HEK293T (cell line): ENCODE measurements at regions not wholly inside any gene's neighbourhood (a gene's known extent, or its start where the extent isn't known, plus 50 kb on each side); places are given as distances from the start of the nearest gene placed in this dataset.

ENCODE experiments used
- CTCF ChIA-PET: fragments of 350-600 bp; formaldehyde crosslinking; extraction: SDS; loops from one replicate; lab custom pipeline; 2021; ENCODE audit warnings: antibody characterized with exemption, inconsistent platforms; lab: Yijun Ruan, JAX
- POLR2A ChIA-PET: fragments of 350-600 bp; formaldehyde crosslinking; extraction: SDS; loops from one replicate; lab custom pipeline; 2020; ENCODE audit warnings: antibody characterized with exemption, inconsistent platforms; lab: Yijun Ruan, JAX
- DNase-seq: peaks from one replicate; pipeline ENCODE4 v3.0.0; 2012; ENCODE audit warnings: mixed read lengths; ENCODE audit errors: extremely low spot score
- ARNT ChIP-seq: fragments of 450-650 bp; IDR thresholded peaks from 2 replicates; pipeline ENCODE4 v1.6.1; 2017; ENCODE audit warnings: mild to moderate bottlenecking
- BHLHE40 ChIP-seq: fragments of 450-650 bp; IDR thresholded peaks from 2 replicates; pipeline ENCODE4 v1.6.1; 2016; ENCODE audit warnings: mild to moderate bottlenecking, moderate library complexity, borderline replicate concordance
- CTBP1 ChIP-seq: fragments of 450-650 bp; IDR thresholded peaks from 2 replicates; pipeline ENCODE4 v1.6.1; 2016; ENCODE audit warnings: borderline replicate concordance
- ELF4 ChIP-seq: fragments of 450-650 bp; IDR thresholded peaks from 2 replicates; pipeline ENCODE4 v1.6.1; 2017; ENCODE audit warnings: antibody characterized with exemption
- FOXA1 ChIP-seq: fragments of 450-650 bp; IDR thresholded peaks from 2 replicates; pipeline ENCODE4 v1.6.1; 2016; ENCODE audit warnings: mild to moderate bottlenecking
- FOXK2 ChIP-seq: fragments of 450-650 bp; IDR thresholded peaks from 2 replicates; pipeline ENCODE4 v1.6.1; 2016; ENCODE audit warnings: mild to moderate bottlenecking
- FOXM1 ChIP-seq: fragments of 450-650 bp; IDR thresholded peaks from 2 replicates; pipeline ENCODE4 v1.6.1; 2017; ENCODE audit warnings: mild to moderate bottlenecking, borderline replicate concordance
- HDGF ChIP-seq: fragments of 450-650 bp; IDR thresholded peaks from 2 replicates; pipeline ENCODE4 v1.6.1; 2017; ENCODE audit warnings: antibody characterized with exemption, borderline replicate concordance
- L3MBTL2 ChIP-seq: fragments of 450-650 bp; conservative IDR thresholded peaks from 2 replicates; pipeline ENCODE4 v1.6.1; 2016; ENCODE audit warnings: mild to moderate bottlenecking
- LEF1 ChIP-seq: fragments of 450-650 bp; IDR thresholded peaks from 2 replicates; pipeline ENCODE4 v1.6.1; 2017; ENCODE audit warnings: mild to moderate bottlenecking, borderline replicate concordance
- NFRKB ChIP-seq: fragments of 450-650 bp; IDR thresholded peaks from 2 replicates; pipeline ENCODE4 v1.6.1; 2016; ENCODE audit warnings: mild to moderate bottlenecking, moderate library complexity
- PKNOX1 ChIP-seq: fragments of 450-650 bp; IDR thresholded peaks from 2 replicates; pipeline ENCODE4 v1.6.1; 2016
- SP1 ChIP-seq: fragments of 450-650 bp; IDR thresholded peaks from 2 replicates; pipeline ENCODE4 v1.6.1; 2017
- SUZ12 ChIP-seq: fragments of 450-650 bp; IDR thresholded peaks from 2 replicates; pipeline ENCODE4 v1.6.1; 2016; ENCODE audit warnings: mild to moderate bottlenecking
- TARDBP ChIP-seq: fragments of 450-650 bp; IDR thresholded peaks from 2 replicates; pipeline ENCODE4 v1.6.1; 2016
- ZNF384 ChIP-seq: fragments of 450-650 bp; IDR thresholded peaks from 2 replicates; pipeline ENCODE4 v1.6.1; 2016

- no peak for DNase-seq
- ChIA-PET POLR2A (no interaction called here), CTCF (no interaction called here)
- TF ChIP-seq L3MBTL2 (no peak), CTBP1 (no peak), ZNF384 (no peak), ARNT (no peak), FOXK2 (no peak), FOXM1 (no peak), BHLHE40 (no peak), FOXA1 (no peak), SUZ12 (no peak), PKNOX1 (no peak), LEF1 (no peak), TARDBP (no peak), HDGF (no peak), ELF4 (no peak), NFRKB (no peak), SP1 (no peak)
Observed at GRCh38 chr5:68011801-68012200, 203.8 kb upstream of the PIK3R1 start.

DNA sequence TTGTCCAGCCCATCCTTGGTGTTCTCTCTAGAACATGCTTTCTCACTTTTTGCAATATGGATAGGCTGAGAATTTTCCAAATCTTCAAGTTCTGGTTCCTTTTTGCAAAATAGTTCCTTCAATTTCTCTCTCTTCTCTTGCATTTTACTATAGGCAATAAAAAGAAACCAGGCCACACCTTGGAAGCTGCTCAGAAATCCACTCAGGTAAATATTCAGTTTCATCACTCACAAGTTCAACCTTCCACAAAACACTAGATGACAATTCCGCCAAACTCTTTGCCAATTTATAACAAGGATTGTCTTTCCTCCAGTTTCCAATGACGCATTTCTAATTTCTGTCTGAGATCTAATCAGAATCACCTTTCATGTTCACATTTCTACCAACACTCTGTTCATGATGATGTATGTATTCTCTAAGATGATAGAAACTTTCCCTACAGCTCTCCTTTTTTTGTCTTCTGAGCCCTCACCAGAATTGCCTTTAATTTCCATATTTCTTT lies 204.2 kb upstream of the PIK3R1 start:
- POLR2A ChIA-PET: no interaction called here
- no peak for DNase-seq
- TF ChIP-seq NFRKB (no peak), CTBP1 (no peak), BHLHE40 (no peak), ZNF384 (no peak), FOXM1 (no peak), FOXA1 (no peak)
- CTCF ChIA-PET: no interaction called here

GRCh38 chr5:68010740-68011139 lies 204.8 kb upstream of the PIK3R1 start:
- POLR2A ChIA-PET: no interaction called here
- CTCF ChIA-PET: no interaction called here
- DNase-seq: no peak
- TF ChIP-seq LEF1: no peak
- no peak for TF ChIP-seq ZNF384
- TF ChIP-seq FOXK2: no peak
- TF ChIP-seq BHLHE40: no peak
- TF ChIP-seq ARNT: no peak
- no peak for TF ChIP-seq ELF4

- CTCF ChIA-PET: no interaction called here
- POLR2A ChIA-PET: no interaction called here
- no peak for DNase-seq
- TF ChIP-seq HDGF: no peak
- no peak for TF ChIP-seq BHLHE40
- TF ChIP-seq NFRKB: no peak
- TF ChIP-seq ELF4: no peak
- no peak for TF ChIP-seq FOXA1
Observed at GRCh38 chr5:68007451-68007850, 208.1 kb upstream of the PIK3R1 start.

- ChIA-PET POLR2A (no interaction called here), CTCF (no interaction called here)
- TF ChIP-seq ELF4: no peak
- TF ChIP-seq NFRKB: no peak
- no peak for TF ChIP-seq FOXK2
- no peak for TF ChIP-seq ARNT
- DNase-seq: no peak
Observed at GRCh38 chr5:68002836-68003235, 212.7 kb upstream of the PIK3R1 start.

- TF ChIP-seq PKNOX1 (no peak), ZNF384 (no peak), ELF4 (no peak), NFRKB (no peak), SUZ12 (no peak), HDGF (no peak), FOXM1 (no peak), ARNT (no peak), TARDBP (no peak), SP1 (no peak), BHLHE40 (no peak), FOXK2 (no peak), FOXA1 (no peak), LEF1 (no peak), L3MBTL2 (no peak), CTBP1 (no peak)
- no peak for DNase-seq
- ChIA-PET POLR2A (no interaction called here), CTCF (no interaction called here)
Observed at GRCh38 chr5:68000805-68001204, 214.8 kb upstream of the PIK3R1 start.

- ChIA-PET POLR2A (no interaction called here), CTCF (no interaction called here)
- DNase-seq: no peak
- TF ChIP-seq FOXK2 (no peak), NFRKB (no peak), CTBP1 (no peak), PKNOX1 (no peak), TARDBP (no peak), ARNT (no peak), SP1 (no peak), ZNF384 (no peak), FOXM1 (no peak), FOXA1 (no peak), BHLHE40 (no peak), ELF4 (no peak), SUZ12 (no peak)
Observed at GRCh38 chr5:67999391-67999790, 216.2 kb upstream of the PIK3R1 start.
